ENCODE measurements at regions not wholly inside any gene's neighbourhood (a gene's known extent, or its start where the extent isn't known, plus 50 kb on each side); places are given as distances from the start of the nearest gene placed in this dataset.

- TF ChIP-seq MED13 (CRISPR knock-in tag; IDR thresholded peaks at IDR 0.05) (peak; percentile 97), POLR2G (IDR thresholded peaks at IDR 0.05; ENCODE audit: low read depth, low read length) (peak; percentile 90), HMGXB4 (CRISPR knock-in tag; IDR thresholded peaks at IDR 0.05; ENCODE audit: borderline replicate concordance in 1 of 2, low read depth in 1 of 2) (peak; percentile 12 to 54; a peak in 1 of 4 replicates), THAP11 (CRISPR knock-in tag; IDR thresholded peaks at IDR 0.05) (peak; percentile 77), ZNF263 (CRISPR knock-in tag; IDR thresholded peaks at IDR 0.05) (0 out of 2 replicates have a peak, but pooled peaks have one; percentile 26), ATF1 (CRISPR knock-in tag; IDR thresholded peaks at IDR 0.05) (peak; percentile 86), AHDC1 (CRISPR knock-in tag; IDR thresholded peaks at IDR 0.05; ENCODE audit: borderline replicate concordance) (peak; percentile 96), HNF4A (CRISPR knock-in tag; IDR thresholded peaks at IDR 0.05) (peak; percentile 87), RBM39 (IDR thresholded peaks at IDR 0.05; ENCODE audit: low read depth, low read length, poor library complexity, severe bottlenecking) (no peak), ATF7 (IDR thresholded peaks at IDR 0.05) (no peak), ATF7 (CRISPR knock-in tag; IDR thresholded peaks at IDR 0.05) (peak; percentile 59; the same call in 1 of the 2 replicates), SP1 (IDR thresholded peaks at IDR 0.05) (no peak), SP1 (CRISPR knock-in tag; IDR thresholded peaks at IDR 0.05) (peak; percentile 50), BCL3 (CRISPR knock-in tag; IDR thresholded peaks at IDR 0.05) (peak; percentile 81; the same call in 1 of the 2 replicates), GMEB2 (CRISPR knock-in tag; IDR thresholded peaks at IDR 0.05; ENCODE audit: low read depth) (0 out of 2 replicates have a peak, but pooled peaks have one; percentile 30), ZGPAT (CRISPR knock-in tag; IDR thresholded peaks at IDR 0.05) (peak; percentile 89), ATAD3A (CRISPR knock-in tag; IDR thresholded peaks at IDR 0.05) (no peak)
Measured at GRCh38 chr6:87798393-87799278, 96.6 kb upstream of the AKIRIN2 start (continued).
